HepG2 (cell line): ENCODE measurements at regions not wholly inside any gene's neighbourhood (a gene's known extent, or its start where the extent isn't known, plus 50 kb on each side); places are given as distances from the start of the nearest gene placed in this dataset.

Experiments used
- ATAC-seq: fragments of 200-7000 bp; cut with Tn5 transposase; 3 replicates; pipeline ENCODE4 v1.9.1; 2020; ENCODE audit warnings: mild to moderate bottlenecking, moderate library complexity
- BruUV-seq: library from RNA; stranded (reverse); fragments of 400-500 nt; replicated peaks from 2 replicates; lab custom pipeline; 2021; lab: Mats Ljungman, UMichigan
- CTCF ChIA-PET: fragments of 300-600 bp; formaldehyde crosslinking; extraction: SDS; loops from one replicate; lab custom pipeline; 2021; ENCODE audit warnings: low total read pairs, inconsistent platforms, low intra/inter-chr PET ratio; lab: Yijun Ruan, JAX
- POLR2A ChIA-PET: fragments of 350-600 bp; sonication (Branson Sonifier 250); formaldehyde crosslinking; loops from one replicate; lab custom pipeline; 2020; ENCODE audit warnings: antibody characterized with exemption, inconsistent platforms; lab: Yijun Ruan, JAX
- DNase-seq: peaks from one replicate; pipeline ENCODE4 v3.0.0-alpha.2; 2015; ENCODE audit warnings: low spot score
- FAIRE-seq: peaks from 3 replicates; lab custom pipeline; 2011; peaks lifted over from hg19 to GRCh38; lab: Jason Lieb, UNC
- H2AFZ ChIP-seq: one replicate; pipeline ENCODE4 v1.6.1; 2011; ENCODE audit warnings: low read length, inconsistent platforms
- H3K27ac ChIP-seq: fragments of 300-600 bp; 3 replicates; pipeline ENCODE4 v1.8.0; 2011; ENCODE audit warnings: mixed run types, mild to moderate bottlenecking, mixed read lengths, low read length, inconsistent platforms; ENCODE audit not compliant: insufficient read depth; ENCODE audit errors: extremely low read length
- H3K27me3 ChIP-seq, 2 experiments: fragments of 200-600 bp in 1 of 2; 2 replicates in 1 of 2; 3 replicates in 1 of 2; pipeline versions ENCODE4 v1.6.0 to v1.8.0; 2011; ENCODE audit warnings: low read length in 2 of 2, mild to moderate bottlenecking in 2 of 2, moderate library complexity in 2 of 2, inconsistent platforms in 1 of 2; ENCODE audit not compliant: insufficient read depth in 2 of 2, control insufficient read depth in 1 of 2
- H3K36me3 ChIP-seq, 2 experiments: fragments of 200-600 bp in 1 of 2; replicated peaks in 1 of 2; 2 replicates in 1 of 2; 3 replicates in 1 of 2; pipeline versions ENCODE4 v1.5.1 to v1.8.0; 2011; ENCODE audit warnings: low read length in 2 of 2, inconsistent platforms in 1 of 2; ENCODE audit not compliant: insufficient read depth in 2 of 2, control insufficient read depth in 1 of 2
- H3K4me1 ChIP-seq: 2 replicates; pipeline ENCODE4 v1.5.1; 2012; ENCODE audit warnings: low read length, inconsistent platforms; ENCODE audit not compliant: insufficient read depth
- H3K4me2 ChIP-seq: 2 replicates; pipeline ENCODE4 v1.6.0; 2011; ENCODE audit warnings: low read depth, low read length, inconsistent platforms
- H3K4me3 ChIP-seq, 3 experiments: fragments of 200-600 bp in 1 of 3; sonication (generic), shearing (Covaris generic) in 1 of 3; replicated peaks in 1 of 3; 2 replicates each; pipeline ENCODE4 v1.5.1; 2011 to 2016; ENCODE audit warnings: low read length in 3 of 3, inconsistent platforms in 2 of 3, low read depth in 2 of 3, mild to moderate bottlenecking in 2 of 3, control low read depth in 1 of 3, mixed read lengths in 1 of 3; ENCODE audit not compliant: insufficient read depth in 1 of 3
- H3K79me2 ChIP-seq: one replicate; pipeline ENCODE4 v1.6.1; 2011; ENCODE audit warnings: low read length, inconsistent platforms; ENCODE audit not compliant: insufficient read depth
- H3K9ac ChIP-seq: 2 replicates; pipeline ENCODE4 v1.6.0; 2011; ENCODE audit warnings: mild to moderate bottlenecking, low read depth, low read length, inconsistent platforms; ENCODE audit not compliant: insufficient read depth
- H3K9me3 ChIP-seq: 2 replicates; pipeline ENCODE4 v1.5.1; 2012; ENCODE audit warnings: mild to moderate bottlenecking, low read length
- H4K20me1 ChIP-seq: 2 replicates; pipeline ENCODE4 v1.6.0; 2011; ENCODE audit warnings: inconsistent platforms, mild to moderate bottlenecking, low read length, moderate library complexity; ENCODE audit not compliant: insufficient read depth
- CBX5 ChIP-seq: sonication (generic); formaldehyde crosslinking; IDR thresholded peaks from 2 replicates; pipeline ENCODE4 v1.4.0; 2020; ENCODE audit warnings: missing genetic modification reagents, borderline replicate concordance
- KAT2B ChIP-seq: fragments of 150-350 bp; IDR thresholded peaks from 2 replicates; pipeline ENCODE4 v1.6.1; 2014; ENCODE audit warnings: low read depth, low read length, borderline replicate concordance
- SALL1 ChIP-seq: sonication (generic); formaldehyde crosslinking; IDR thresholded peaks from 2 replicates; pipeline ENCODE4 v1.8.0; 2022; ENCODE audit warnings: mild to moderate bottlenecking, missing genetic modification reagents
- SP1 ChIP-seq, 2 experiments: fragments of 450-650 bp in 1 of 2; sonication (generic) in 1 of 2; formaldehyde crosslinking in 1 of 2; IDR thresholded peaks; 2 replicates each; pipeline versions ENCODE4 v1.4.0 to v1.6.1; 2016 to 2020; ENCODE audit warnings: missing genetic modification reagents in 1 of 2
- SRF ChIP-seq: IDR thresholded peaks from 2 replicates; pipeline ENCODE4 v1.6.1; 2011; ENCODE audit warnings: mild to moderate bottlenecking, low read depth, low read length, moderate library complexity
- ZKSCAN1 ChIP-seq: fragments of 150-350 bp; IDR thresholded peaks from 2 replicates; pipeline ENCODE4 v1.6.1; 2014; ENCODE audit warnings: low read length
- WGBS: methylation state at CpG from one replicate; pipeline ENCODE4 v1.1.6; 2017; ENCODE audit warnings: low lambda C conversion rate; 5-methylcytosine and 5-hydroxymethylcytosine counted together
- in situ Hi-C: cut with HindIII; loops from 2 replicates; pipeline ENCODE4 v1.10.0; 2017; ENCODE audit warnings: low pct_unique_long_range_greater_than_20kb; ENCODE audit not compliant: extremely low pct_ligation_motif_present
- intact Hi-C: fragments of 100-400 bp; cut with micrococcal nuclease; formaldehyde crosslinking; loops from one replicate; pipeline ENCODE4 v1.10.0; 2022; ENCODE audit not compliant: unreplicated experiment
- TF ChIP-seq, protein P1 (sequence below): sonication (generic); formaldehyde crosslinking; IDR thresholded peaks from 2 replicates; pipeline ENCODE4 v1.4.0; 2020; ENCODE audit warnings: missing genetic modification reagents
- TF ChIP-seq, protein P2 (sequence below): sonication (generic); formaldehyde crosslinking; IDR thresholded peaks from 2 replicates; pipeline ENCODE4 v1.5.0; 2020; ENCODE audit warnings: mild to moderate bottlenecking, missing genetic modification reagents

- 8% methylated on average over 2 of the region's 2 CpGs for WGBS
- Histone ChIP-seq H3K4me2 (no peak overlapping the region), H3K9me3 (peaks cover 14% of the 10 kb centered on the region), H3K79me2 (no peaks in the 10 kb centered on the region), H3K9ac (no peak overlapping the region), H3K27me3 (no peaks in the 10 kb centered on the region), H2AFZ (no peak overlapping the region), H3K4me3 (no peak overlapping the region), H3K36me3 (no peaks in the 10 kb centered on the region), H3K4me1 (no peaks in the 10 kb centered on the region), H4K20me1 (no peaks in the 10 kb centered on the region), H3K27ac (no peak overlapping the region)
- intact Hi-C loops (no loop called here), in situ Hi-C loops (no loop called here)
- no peak for DNase-seq
- POLR2A ChIA-PET = no interaction called here
- ATAC-seq = no peak
- CTCF ChIA-PET = no interaction called here
- no TSS peak for BruUV-seq
- FAIRE-seq = no peak
- no peak for TF ChIP-seq SP1 (IDR thresholded peaks at IDR 0.05)
- TF ChIP-seq SP1 (CRISPR knock-in tag; IDR thresholded peaks at IDR 0.05) = no peak
- no peak for TF ChIP-seq ZKSCAN1
- TF ChIP-seq CBX5 (CRISPR knock-in tag) = no peak
- TF ChIP-seq, protein P1, sequence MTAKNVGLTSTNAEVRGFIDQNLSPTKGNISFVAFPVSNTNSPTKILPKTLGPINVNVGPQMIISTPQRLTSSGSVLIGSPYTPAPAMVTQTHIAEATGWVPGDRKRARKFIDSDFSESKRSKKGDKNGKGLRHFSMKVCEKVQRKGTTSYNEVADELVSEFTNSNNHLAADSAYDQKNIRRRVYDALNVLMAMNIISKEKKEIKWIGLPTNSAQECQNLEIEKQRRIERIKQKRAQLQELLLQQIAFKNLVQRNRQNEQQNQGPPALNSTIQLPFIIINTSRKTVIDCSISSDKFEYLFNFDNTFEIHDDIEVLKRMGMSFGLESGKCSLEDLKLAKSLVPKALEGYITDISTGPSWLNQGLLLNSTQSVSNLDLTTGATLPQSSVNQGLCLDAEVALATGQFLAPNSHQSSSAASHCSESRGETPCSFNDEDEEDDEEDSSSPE = no peak
- TF ChIP-seq, protein P2, sequence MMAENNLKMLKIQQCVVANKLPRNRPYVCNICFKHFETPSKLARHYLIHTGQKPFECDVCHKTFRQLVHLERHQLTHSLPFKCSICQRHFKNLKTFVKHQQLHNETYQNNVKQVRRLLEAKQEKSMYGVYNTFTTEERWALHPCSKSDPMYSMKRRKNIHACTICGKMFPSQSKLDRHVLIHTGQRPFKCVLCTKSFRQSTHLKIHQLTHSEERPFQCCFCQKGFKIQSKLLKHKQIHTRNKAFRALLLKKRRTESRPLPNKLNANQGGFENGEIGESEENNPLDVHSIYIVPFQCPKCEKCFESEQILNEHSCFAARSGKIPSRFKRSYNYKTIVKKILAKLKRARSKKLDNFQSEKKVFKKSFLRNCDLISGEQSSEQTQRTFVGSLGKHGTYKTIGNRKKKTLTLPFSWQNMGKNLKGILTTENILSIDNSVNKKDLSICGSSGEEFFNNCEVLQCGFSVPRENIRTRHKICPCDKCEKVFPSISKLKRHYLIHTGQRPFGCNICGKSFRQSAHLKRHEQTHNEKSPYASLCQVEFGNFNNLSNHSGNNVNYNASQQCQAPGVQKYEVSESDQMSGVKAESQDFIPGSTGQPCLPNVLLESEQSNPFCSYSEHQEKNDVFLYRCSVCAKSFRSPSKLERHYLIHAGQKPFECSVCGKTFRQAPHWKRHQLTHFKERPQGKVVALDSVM (CRISPR knock-in tag) = no peak
- TF ChIP-seq KAT2B = no peak
- no peak for TF ChIP-seq SALL1 (CRISPR knock-in tag)
- no peak for TF ChIP-seq SRF
- TF ChIP-seq, all 625 proteins: peak for 0
These were observed 356.4 kb upstream of the VWC2 start for GRCh38 chr7:49417034-49417433.
